Ectodermal cell (in vitro differentiated cells): ENCODE measurements at regions not wholly inside any gene's neighbourhood (a gene's known extent, or its start where the extent isn't known, plus 50 kb on each side); places are given as distances from the start of the nearest gene placed in this dataset.
"Not testable (repeated sequence)": the region's sequence is repeated elsewhere in the genome, so short reads cannot be mapped to it uniquely, and the experiment has no call there.

Source experiments
- H3K27ac ChIP-seq: 2 replicates; pipeline ENCODE4 v1.7.0; 2013; ENCODE audit warnings: mild to moderate bottlenecking, low read depth, low read length; ENCODE audit not compliant: insufficient read depth, poor library complexity, severe bottlenecking
- H3K27me3 ChIP-seq: 2 replicates; pipeline ENCODE4 v1.7.0; 2013; ENCODE audit warnings: mild to moderate bottlenecking, low read length; ENCODE audit not compliant: insufficient read depth, control insufficient read depth, poor library complexity, severe bottlenecking
- H3K36me3 ChIP-seq: one replicate; pipeline ENCODE4 v1.7.0; 2013; ENCODE audit warnings: low read length; ENCODE audit not compliant: control insufficient read depth, insufficient read depth
- H3K4me1 ChIP-seq: one replicate; pipeline ENCODE4 v1.7.0; 2013; ENCODE audit warnings: low read length; ENCODE audit not compliant: control insufficient read depth, insufficient read depth
- H3K4me3 ChIP-seq: 2 replicates; pipeline ENCODE4 v1.7.0; 2013; ENCODE audit warnings: low read depth, low read length, control low read depth; ENCODE audit not compliant: insufficient read depth
- H3K9me3 ChIP-seq: 2 replicates; pipeline ENCODE4 v1.7.0; 2013; ENCODE audit warnings: mild to moderate bottlenecking, low read length, moderate library complexity; ENCODE audit not compliant: control insufficient read depth
- WGBS, 2 experiments: methylation state at CpG; one replicate each; pipeline ENCODE4 v1.1.7; 2013; ENCODE audit warnings: missing lambda C conversion rate in 2 of 2; 5-methylcytosine and 5-hydroxymethylcytosine counted together

- Histone ChIP-seq H3K4me1 (peaks cover 5% of the 10 kb centered on the region), H3K27me3 (no peaks in the 10 kb centered on the region), H3K27ac (no peak overlapping the region), H3K9me3 (no peaks in the 10 kb centered on the region), H3K4me3 (peak overlapping the region; percentile 46), H3K36me3 (no peaks in the 10 kb centered on the region)
- 18 to 19% methylated on average over 15 to 16 of the region's 16 CpGs for WGBS, 2 experiments
These were observed 71.9 kb upstream of the LARP1 start for GRCh38 chr5:154683101-154683880.

GRCh38 chr5:154679501-154679900, 75.7 kb upstream of the LARP1 start:
- Histone ChIP-seq H3K4me1 (peaks cover 5% of the 10 kb centered on the region), H3K9me3 (no peaks in the 10 kb centered on the region), H3K36me3 (no peaks in the 10 kb centered on the region), H3K27me3 (no peaks in the 10 kb centered on the region), H3K4me3 (no peak overlapping the region), H3K27ac (no peak overlapping the region)
- WGBS, 2 experiments = 76 to 87% methylated on average over 4 of the region's 4 CpGs

GRCh38 chr5:154677921-154678320, 77.3 kb upstream of the LARP1 start:
- whole genome bisulfite sequencing, 2 experiments = 43 to 68% methylated on average over 2 of the region's 2 CpGs
- no peak overlapping the region for H3K27ac ChIP-seq
- H3K27me3 ChIP-seq = no peaks in the 10 kb centered on the region
- H3K36me3 ChIP-seq = no peaks in the 10 kb centered on the region
- H3K4me1 ChIP-seq = no peaks in the 10 kb centered on the region
- H3K4me3 ChIP-seq = no peak overlapping the region
- H3K9me3 ChIP-seq = no peaks in the 10 kb centered on the region

GRCh38 chr5:154676508-154676907, 78.7 kb upstream of the LARP1 start:
- H3K9me3 ChIP-seq = no peaks in the 10 kb centered on the region
- WGBS, 2 experiments = 91 to 100% methylated on average over 1 of the region's 1 CpG
- no peak overlapping the region for H3K4me3 ChIP-seq
- H3K36me3 ChIP-seq = no peaks in the 10 kb centered on the region
- no peak overlapping the region for H3K27ac ChIP-seq
- no peaks in the 10 kb centered on the region for H3K27me3 ChIP-seq
- H3K4me1 ChIP-seq = no peaks in the 10 kb centered on the region

- no peaks in the 10 kb centered on the region for H3K9me3 ChIP-seq
- no peaks in the 10 kb centered on the region for H3K27me3 ChIP-seq
- no peak overlapping the region for H3K4me3 ChIP-seq
- 91 to 94% methylated on average over 2 of the region's 2 CpGs for WGBS, 2 experiments
- H3K4me1 ChIP-seq = no peaks in the 10 kb centered on the region
- H3K27ac ChIP-seq = no peak overlapping the region
- no peaks in the 10 kb centered on the region for H3K36me3 ChIP-seq
These were observed 81.1 kb upstream of the LARP1 start for GRCh38 chr5:154674029-154674428.

- Histone ChIP-seq H3K4me3 (no peak overlapping the region), H3K27ac (no peak overlapping the region), H3K36me3 (no peaks in the 10 kb centered on the region), H3K4me1 (no peaks in the 10 kb centered on the region), H3K9me3 (no peaks in the 10 kb centered on the region), H3K27me3 (no peaks in the 10 kb centered on the region)
- 90 to 98% methylated on average over 3 of the region's 4 CpGs for WGBS, 2 experiments
These were observed 81.7 kb upstream of the LARP1 start for GRCh38 chr5:154673506-154673905.

- not testable (repeated sequence) for H3K27ac ChIP-seq
- WGBS, 2 experiments = 90 to 92% methylated on average over 7 to 8 of the region's 8 CpGs
These were observed 85.3 kb upstream of the LARP1 start for GRCh38 chr5:154669913-154670312.

GRCh38 chr5:154669402-154669801, 85.8 kb upstream of the LARP1 start:
- H3K36me3 ChIP-seq = no peaks in the 10 kb centered on the region
- no peaks in the 10 kb centered on the region for H3K9me3 ChIP-seq
- no peaks in the 10 kb centered on the region for H3K27me3 ChIP-seq
- no peak overlapping the region for H3K27ac ChIP-seq
- 82 to 96% methylated on average over 7 of the region's 7 CpGs for WGBS, 2 experiments
- H3K4me1 ChIP-seq = no peaks in the 10 kb centered on the region
- H3K4me3 ChIP-seq = no peak overlapping the region

More at GRCh38 chr5:154669913-154670312, 85.3 kb upstream of the LARP1 start:
- not testable (repeated sequence) for H3K27me3 ChIP-seq, H3K4me3 ChIP-seq, H3K4me1 ChIP-seq, H3K36me3 ChIP-seq, H3K9me3 ChIP-seq

- Histone ChIP-seq H3K36me3 (no peaks in the 10 kb centered on the region), H3K27me3 (no peaks in the 10 kb centered on the region), H3K4me3 (no peak overlapping the region), H3K9me3 (peaks cover 2% of the 10 kb centered on the region), H3K27ac (no peak overlapping the region), H3K4me1 (no peaks in the 10 kb centered on the region)
These were observed 90.3 kb upstream of the LARP1 start for GRCh38 chr5:154664869-154665268.

GRCh38 chr5:154663424-154663823, 91.8 kb upstream of the LARP1 start:
- Histone ChIP-seq H3K4me1 (no peaks in the 10 kb centered on the region), H3K4me3 (no peak overlapping the region), H3K9me3 (peaks cover 2% of the 10 kb centered on the region), H3K27ac (no peak overlapping the region), H3K36me3 (no peaks in the 10 kb centered on the region), H3K27me3 (no peaks in the 10 kb centered on the region)
- 90 to 93% methylated on average over 3 of the region's 3 CpGs for WGBS, 2 experiments
